Stimulated activated CD8-positive, alpha-beta memory T cell treated with anti-CD3 and anti-CD28 coated beads, Interleukin-2, amount 100 ng/mL, for 1 hour (primary cell): ENCODE measurements at regions not wholly inside any gene's neighbourhood (a gene's known extent, or its start where the extent isn't known, plus 50 kb on each side); places are given as distances from the start of the nearest gene placed in this dataset.
"Not testable (repeated sequence)": the region's sequence is repeated elsewhere in the genome, so short reads cannot be mapped to it uniquely, and the experiment has no call there.

ENCODE experiments used
- DNase-seq, 2 donors: peaks; one replicate each; pipeline ENCODE4 v3.0.0-alpha.2; 2020; ENCODE audit warnings: low read depth in 2 of 2

DNA sequence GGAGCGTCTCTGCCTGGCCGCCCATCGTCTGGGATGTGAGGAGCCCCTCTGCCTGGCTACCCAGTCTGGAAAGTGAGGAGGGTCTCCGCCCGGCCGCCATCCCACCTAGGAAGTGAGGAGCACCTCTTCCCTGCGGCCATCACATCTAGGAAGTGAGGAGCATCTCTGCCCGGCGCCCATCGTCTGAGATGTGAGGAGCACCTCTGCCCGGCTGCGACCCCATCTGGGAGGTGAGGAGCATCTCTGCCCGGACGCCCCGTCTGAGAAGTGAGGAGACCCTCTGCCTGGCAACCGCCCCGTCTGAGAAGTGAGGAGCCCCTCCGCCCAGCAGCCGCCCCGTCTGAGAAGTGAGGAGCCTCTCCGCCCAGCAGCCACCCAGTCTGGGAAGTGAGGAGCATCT lies 84.5 kb downstream of the IDS start:
- not testable (repeated sequence) for DNase-seq

DNA sequence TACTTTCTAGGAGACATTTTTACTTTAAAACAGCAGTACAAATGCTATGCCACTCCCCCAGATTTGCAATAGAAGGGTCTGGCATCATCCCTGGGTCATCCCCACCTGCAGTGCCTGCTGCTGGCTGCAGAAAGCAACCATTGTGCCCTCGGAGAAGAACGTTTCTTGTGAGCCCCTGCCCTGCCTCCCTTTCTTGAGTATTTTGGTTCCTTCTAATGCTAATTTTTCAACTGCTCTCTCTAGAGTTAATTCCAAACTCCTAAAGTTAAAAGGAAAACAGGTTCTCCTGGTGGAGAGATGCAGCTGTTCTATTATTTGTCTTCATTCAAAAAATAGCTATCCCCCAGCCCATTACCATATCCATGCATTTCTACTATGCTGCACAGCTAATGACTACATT lies 107.1 kb downstream of the IDS start:
- no peak for DNase-seq

DNA sequence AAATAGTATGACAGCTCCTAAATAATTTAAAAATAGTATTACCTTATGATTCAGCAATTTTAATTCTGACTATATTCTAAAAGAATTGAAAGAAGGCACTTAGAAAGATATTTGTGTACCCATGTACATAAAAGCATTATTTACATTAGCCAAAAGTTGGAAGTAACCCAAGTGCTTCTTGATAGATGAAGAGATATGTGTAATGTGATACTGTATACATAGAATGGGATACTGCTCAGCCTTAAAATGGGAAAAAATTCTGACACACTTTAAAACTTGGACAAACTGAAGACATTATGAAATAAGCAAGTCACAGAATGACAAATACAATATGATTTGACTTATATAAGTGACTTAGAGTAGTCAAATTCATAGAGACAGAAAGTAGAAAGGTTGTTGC lies 112.2 kb downstream of the IDS start:
- no peak for DNase-seq

DNA sequence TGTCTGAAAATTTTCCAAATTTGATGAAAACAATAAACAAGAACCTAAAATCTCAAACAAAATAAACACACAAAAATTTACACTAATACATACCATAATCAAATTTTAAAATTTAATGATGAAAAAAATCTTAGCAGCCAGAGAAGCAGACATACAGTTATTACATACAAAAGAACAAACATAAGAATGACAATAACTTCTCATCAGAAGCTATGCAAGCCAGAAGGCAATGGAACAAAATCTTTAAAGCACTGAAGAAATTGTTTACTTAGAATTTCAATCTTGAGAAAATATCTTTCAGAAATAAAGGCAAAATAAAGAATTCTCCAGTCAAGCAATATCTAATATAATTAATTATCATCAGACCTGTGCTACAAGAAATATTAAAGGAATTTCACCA lies 121.3 kb downstream of the IDS start:
- DNase-seq, result no peak

DNA sequence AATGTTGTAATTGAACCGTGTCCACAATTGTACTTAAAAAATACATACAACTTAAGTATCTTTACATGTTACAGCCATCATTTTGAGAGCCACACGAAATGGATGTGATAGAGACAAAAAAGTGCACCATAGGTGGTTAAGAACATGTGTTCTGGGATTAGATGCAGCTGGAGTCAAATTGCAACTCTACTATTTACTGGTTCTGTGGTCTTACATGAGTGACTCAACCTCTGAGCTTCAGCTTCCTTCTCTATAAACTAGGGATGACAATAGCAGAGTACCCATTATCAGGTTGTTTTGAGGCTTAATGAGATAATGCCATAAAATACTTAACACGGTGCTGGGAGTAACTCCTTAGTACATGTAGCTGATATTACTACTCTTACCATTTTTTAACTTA lies 130.4 kb downstream of the IDS start:
- DNase-seq, result no peak

DNA sequence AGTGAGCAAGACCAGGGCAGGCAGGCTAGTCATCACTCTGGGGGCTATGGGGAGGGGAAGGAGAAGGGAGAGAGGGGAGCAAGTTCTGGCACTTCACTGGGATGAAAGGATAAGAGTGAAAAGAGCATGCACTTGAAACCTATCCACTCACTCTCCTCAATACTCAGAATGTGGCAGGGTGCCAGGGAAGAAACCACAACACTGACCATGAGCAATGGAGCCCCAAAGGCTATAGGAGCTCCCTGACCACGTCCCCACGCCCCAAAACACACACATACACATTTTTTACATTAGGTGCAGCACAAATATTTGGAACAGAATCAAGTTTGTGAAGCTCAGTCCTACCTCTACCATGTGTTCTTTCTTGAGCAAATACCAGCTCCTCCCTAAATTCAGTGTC lies 132.2 kb downstream of the IDS start:
- no peak for DNase-seq

DNA sequence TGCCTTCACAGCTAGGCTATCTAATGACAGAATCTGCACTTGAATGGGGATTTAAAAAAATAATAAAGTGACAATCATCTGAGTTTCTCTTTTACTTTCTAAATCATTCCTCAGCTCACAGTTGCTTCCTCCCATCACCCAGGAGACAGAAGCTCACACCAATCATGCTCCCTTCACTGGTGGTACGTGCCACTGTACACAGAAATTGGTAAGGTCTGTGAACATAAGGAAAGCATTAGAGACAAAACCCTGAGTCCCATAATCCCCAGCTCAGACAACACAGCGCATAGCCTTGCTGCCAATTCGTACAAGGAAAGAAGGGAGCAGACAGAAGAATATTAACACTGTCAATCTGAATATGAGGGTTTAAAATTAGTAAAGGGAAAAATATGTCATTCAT lies 133.1 kb downstream of the IDS start:
- no peak for DNase-seq

DNA sequence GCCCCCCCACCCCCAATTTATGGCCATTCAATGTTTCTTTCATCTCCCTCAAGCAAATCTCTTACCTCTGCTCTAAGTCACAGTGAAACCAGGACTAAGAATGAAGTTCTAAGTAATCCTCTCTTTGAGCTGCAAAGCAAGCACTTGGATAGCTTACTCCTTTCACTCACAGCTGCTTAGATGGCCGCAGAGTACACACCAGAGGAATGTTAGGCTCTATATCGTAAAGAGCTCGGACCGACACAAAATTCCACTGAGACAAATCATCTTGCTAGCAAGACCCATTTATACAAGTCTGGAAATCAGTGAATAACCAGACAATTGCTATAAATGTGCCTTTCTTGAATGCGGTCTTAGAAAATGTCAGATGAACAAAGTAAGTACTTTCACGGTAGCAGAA lies 135.0 kb downstream of the IDS start:
- no peak for DNase-seq

DNA sequence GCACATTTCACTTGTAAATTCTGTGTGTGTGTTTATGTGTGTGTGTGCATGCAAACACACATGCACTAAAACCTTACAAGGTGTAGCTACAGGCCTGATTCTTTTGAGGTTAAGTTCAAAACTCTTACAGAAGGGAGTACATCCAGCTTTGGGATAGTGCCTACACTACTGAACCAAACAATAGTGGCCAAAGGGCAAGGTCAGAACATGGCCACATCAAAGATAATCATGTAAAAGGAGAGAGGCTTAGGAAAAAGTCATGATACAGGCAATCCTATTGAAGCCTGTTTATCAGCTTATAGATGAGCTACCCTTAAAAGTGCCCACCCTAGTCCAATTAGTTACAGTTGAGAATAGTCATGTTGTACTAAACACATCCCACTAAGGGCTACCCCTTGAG lies 139.6 kb downstream of the IDS start:
- no peak for DNase-seq

DNA sequence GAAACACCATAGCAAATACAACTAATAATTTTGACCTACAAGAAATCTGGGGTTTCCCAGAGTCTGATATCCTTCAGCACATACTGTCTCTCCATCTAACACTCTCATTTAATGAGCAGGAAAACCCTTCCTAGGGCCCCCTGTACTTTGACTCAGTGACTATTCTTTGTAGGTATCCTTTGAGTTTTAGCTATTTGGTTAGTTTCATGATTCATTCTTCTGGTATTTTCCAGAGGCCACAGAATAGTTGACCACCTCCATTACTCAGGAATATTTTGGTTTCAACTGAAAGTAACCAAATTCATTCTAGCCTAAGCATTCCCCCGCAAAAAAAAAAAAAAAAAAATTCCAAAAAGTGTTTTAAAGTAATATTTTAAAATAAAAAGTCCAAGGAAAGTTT lies 140.0 kb downstream of the IDS start:
- no peak for DNase-seq

DNA sequence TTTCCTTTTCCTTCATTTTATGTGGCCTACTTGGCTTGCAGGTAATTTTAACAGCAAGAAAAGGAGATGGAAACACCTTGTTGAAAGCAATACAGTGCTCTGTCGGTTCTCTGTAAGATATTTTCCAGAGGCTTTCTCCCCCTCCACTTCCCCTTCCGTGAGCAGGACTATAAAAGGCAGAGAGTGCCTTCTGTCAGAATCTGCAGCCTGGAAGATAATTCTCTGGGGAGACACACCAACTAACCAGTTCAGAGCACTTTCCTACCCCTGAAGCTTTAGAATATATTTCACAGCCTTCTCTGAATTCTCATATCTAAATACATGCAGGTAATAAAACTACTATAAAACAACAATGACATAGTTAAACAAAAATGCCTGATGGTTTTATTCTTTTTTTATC lies 141.1 kb downstream of the IDS start:
- DNase-seq, result no peak

DNA sequence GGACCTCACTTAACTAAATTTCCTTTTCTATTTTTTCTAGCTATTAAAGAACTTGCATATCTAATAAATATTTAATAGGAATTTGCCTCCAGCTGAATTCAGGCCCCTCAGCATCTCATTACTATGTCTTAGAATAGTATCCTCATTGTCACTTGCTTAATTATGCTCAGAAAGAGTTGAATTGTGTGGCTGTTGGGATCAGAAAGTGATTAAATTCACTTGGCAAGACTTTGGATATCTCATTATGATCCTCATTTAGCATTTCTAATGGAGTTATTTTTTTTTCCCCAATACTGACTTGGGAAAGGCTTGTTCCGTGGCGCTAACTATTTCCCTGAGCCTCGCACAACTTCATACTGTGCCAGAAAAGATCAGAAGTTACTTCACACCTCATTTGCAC lies 158.8 kb downstream of the IDS start:
- DNase-seq, result no peak

DNA sequence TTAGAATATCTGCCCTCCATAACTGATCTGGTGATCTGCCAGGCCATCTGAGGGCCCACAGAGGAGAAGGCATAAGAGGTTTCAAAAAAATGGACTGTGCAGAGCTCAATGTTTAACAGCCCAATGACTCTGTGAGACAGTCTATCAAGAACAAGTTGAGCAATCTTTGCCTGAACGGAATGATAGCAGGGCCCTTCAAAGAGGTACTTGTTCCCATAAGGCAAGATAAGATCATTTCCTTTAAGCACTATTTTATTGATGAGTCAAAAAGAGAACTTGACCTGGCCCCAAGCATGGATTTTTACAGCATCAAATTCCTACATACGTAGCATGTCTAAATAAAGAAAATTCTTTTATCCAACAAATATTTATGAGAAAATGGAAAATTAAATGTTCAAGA lies 182.8 kb downstream of the IDS start:
- no peak for DNase-seq

DNA sequence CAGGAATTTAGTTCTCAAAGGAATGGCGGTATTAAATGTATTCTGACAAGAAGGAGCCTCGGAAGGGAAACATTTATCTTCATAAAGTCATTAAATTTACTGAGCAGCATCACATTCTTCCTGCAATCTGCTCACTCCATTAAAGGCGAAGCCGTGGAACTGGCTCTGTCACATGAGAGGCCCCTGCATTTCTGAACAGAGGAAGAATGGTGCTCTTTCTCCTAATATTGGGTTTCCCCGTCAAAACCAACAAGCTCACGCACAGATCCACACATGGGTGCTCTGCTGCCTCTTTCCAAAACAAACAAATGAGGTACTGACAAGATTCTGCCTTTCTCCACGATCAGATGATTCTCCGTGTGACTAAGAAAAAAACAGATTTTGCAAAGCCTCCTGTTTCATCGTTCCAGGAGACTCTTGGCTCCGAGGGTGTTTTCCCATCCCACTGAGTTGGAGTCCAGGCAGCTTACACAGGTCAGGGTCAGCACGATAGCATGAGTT lies 191.2 kb downstream of the IDS start:
- DNase-seq, result no peak

DNA sequence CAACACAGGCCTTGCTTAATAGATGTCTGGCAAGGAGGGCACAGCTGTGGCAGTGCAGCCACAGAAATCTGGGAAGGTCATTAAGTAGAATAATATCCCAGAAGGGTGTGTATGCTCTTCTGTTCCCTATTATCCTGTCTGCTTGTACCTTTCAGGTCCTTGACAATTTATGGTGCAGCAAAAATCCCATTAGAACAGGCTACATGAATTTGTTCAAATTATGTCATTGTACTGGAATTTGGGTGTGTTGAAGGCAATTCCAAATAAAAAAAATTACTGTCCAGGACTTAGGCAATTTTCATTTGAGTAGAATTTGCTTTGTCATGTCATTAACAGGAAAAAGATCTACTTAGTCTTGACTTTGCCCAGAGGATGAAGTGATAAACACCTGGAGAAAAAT lies 192.1 kb downstream of the IDS start:
- no peak for DNase-seq

DNA sequence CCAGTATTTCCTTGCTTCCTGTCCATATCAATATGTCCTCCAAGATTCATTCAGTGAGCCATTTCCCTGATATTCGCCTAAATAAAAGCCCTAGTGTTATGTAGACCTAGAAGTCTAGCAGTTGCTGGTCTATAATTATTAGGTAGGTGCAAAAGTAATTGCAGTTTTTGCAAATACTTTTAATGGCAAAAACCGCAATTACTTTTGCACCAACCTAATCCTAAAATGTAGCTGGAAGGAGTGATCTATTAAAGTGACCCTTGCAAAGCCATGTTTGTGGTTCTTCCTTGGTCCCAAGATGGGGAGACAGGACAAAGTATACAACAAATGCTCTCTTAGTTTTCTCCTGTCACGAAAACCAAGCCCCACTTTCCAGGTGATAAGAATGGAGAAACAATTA lies 193.0 kb downstream of the IDS start:
- no peak for DNase-seq

DNA sequence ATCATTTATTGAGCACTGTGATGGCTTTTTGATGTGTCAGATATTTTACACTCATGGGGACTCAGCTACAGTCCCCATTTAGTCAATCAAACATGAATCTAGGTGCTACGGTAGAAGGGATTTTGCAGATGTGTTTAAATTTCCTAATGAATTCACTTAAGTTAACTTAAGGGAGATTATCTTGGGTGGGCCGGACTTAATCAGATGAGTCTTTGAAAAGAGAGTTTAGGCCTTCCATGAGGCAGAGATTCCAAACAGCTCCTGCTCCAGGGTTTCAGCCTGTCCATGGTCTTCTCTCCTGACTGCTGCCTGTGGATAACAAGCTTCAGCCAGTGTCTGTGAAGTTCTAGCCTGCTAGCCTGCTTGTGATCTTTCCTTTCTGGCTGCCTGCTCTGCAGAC lies 202.4 kb downstream of the IDS start:
- no peak for DNase-seq

DNA sequence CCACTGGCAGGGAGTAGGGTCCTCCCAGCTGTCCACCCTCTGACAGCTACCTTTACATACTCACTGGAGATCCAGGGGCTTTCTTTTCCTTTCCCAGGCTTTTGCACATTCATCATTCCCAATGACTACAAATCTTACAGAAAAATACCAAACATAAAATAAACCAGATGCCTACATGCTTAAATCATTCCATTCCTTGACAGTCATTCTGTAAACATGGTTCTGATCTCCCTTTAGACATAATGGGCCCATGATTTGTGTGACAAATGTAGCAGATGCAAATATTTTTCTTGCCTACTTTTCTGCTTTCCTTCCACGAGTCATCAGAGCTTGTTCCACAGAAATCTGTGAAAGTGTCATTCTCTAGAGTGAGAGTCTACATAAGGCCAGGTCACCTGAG lies 207.0 kb downstream of the IDS start:
- DNase-seq, result no peak

DNA sequence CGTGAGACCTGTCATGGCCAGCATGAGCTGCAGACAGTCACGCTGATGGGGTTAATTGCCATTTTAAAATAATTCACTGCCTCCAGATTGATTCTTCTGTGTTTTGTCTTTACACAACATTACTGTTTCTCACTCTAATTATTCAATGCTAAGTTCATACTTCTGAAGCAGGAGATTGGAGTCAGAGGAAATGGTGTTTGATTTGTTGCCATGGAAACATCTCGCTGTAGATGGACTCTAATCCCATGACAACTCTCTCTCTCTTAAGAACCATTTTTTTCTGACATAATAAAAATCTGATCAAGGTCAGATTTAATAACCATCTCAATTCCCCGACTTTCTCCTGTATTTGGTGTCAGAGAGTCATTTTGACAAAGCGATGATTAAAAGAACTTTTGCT lies 209.0 kb downstream of the IDS start:
- DNase-seq, result no peak

DNA sequence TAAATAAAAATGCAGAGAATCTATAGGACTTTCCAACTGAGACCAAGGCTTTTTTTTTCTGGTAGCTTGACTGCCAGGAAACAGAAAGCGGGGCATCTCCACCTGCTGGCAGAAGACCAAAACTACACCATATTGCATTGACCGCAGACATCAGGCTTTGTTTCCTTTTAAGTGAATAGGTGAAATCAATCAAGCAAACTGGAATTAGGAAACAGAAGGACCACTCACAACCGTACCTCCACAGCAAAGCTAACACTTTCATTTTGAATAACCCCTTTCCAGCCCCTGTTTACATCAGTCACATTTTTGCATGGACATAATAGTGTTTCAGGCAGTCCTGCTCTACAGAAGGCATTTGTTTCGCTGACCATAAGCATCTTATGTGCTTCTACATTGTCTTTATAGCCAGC lies 218.2 kb downstream of the IDS start:
- peak; percentile 2 to 6 for DNase-seq

DNA sequence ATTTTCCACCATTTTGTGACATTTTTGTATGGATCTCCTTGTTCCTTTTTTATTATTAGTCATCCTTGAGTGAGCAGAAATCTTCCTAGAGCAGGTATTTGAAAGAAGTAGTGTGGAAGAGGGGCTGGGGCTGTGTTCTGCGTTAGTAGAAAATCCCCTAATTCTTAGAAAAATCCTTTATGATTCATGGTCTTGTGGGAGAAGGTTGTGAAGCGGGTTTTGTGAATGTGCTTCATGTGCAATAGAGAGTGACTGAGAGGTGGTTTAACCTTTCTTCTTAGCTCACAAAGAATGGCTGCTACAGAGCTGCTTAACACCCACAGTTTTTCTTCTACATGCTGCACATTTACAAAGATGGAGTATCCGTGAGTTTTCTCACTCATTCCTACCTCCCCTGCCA lies 220.5 kb downstream of the IDS start:
- no peak for DNase-seq

DNA sequence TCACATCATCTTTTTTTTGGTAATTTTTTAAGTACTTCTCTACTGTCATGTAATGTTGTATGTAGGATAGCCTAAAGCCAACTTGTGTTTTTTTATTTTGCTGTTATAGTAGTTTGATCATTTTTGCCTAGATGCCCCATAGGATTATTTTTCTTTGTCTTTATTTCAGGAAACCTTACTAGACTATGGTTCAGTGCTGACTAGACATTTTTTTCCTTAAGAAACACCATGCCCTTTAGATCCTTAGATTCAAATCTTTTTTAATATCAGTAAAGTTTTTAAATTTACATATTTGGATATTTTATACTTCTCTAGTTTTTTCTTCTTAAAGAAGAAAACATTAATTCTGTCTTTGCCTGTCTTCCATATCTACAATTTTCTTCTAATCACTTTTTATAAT lies 221.3 kb downstream of the IDS start:
- DNase-seq, result no peak

DNA sequence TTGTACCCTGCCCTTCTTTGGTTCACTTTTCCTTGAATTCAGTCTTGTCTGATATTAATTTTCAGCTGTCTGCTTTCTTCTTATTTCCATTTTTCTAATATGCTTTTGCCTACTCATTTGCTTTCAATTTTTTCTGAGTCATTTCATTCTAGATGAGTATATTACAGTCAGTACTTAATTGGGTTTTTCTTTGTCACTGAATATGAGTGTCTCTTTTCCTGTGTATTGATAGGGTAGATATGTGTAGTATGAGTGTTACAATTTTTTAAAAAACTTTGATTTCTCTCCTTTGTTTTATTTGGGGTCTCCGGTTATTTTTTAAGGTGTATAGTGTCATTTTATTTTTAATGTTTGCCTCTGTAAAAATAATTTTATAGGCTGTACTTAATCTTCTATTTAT lies 222.2 kb downstream of the IDS start:
- no peak for DNase-seq

DNA sequence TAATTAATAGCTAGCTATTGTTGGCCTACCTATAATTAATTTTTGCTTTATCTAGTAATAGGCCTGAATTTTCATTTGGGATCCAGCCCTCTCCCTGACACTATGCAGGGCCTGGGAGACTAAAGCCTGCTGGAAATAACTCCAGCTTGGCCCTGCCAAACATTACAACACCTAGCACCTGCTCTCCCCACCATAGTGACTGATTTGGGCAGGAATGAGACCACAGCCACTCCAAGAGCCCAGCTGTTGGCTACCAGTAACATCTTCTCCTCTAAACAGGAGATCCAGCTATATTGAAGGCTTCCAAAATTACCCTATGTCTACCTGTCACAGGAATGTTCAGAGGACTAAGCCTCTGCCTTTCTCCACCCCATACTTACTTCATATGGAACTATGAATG lies 225.1 kb downstream of the IDS start:
- no peak for DNase-seq

DNA sequence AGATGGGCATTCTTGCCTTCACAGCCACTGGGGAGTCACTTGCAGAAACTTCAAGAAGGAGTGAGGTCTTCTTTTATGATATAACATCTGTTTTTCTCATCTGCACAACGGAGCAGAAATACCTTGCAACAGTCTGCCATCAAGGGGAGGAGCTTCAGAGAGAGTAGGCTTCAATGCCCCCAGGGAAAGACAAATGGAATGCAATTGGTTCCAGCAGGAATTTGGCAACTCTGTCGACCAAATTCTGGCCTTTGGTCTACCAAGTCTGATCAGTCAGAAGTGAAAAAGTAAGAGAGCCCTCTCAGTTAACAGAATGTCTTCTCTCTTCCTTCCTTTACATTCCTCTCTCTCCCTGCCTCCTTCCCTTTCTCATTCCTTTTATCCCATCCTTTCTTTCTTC lies 229.3 kb downstream of the IDS start:
- DNase-seq, result no peak
